ENCODE measurements at regions not wholly inside any gene's neighbourhood (a gene's known extent, or its start where the extent isn't known, plus 50 kb on each side); places are given as distances from the start of the nearest gene placed in this dataset.

DNA sequence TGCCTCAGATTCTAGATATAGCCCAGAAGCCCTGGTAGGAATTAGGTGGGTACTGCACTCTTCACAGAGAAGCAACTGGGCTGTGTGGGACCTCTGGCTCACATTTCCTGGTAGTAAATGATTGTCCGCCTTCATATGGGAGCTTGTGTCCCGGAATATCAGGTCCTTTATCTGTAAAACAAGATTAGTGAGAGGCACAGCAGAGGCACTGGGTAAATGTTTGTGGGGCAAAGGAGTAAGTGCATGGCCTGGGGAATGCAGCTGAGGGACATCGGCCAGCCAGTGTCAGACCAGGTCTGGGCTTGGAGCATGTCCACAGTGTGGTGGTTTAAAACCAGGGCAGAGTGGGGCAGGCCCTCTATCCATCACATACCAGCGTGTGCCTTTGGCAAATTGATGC, 323.3 kb upstream of the ZMIZ1 start:
- no peak for DNase-seq (ENCODE audit: low read depth)

DNA sequence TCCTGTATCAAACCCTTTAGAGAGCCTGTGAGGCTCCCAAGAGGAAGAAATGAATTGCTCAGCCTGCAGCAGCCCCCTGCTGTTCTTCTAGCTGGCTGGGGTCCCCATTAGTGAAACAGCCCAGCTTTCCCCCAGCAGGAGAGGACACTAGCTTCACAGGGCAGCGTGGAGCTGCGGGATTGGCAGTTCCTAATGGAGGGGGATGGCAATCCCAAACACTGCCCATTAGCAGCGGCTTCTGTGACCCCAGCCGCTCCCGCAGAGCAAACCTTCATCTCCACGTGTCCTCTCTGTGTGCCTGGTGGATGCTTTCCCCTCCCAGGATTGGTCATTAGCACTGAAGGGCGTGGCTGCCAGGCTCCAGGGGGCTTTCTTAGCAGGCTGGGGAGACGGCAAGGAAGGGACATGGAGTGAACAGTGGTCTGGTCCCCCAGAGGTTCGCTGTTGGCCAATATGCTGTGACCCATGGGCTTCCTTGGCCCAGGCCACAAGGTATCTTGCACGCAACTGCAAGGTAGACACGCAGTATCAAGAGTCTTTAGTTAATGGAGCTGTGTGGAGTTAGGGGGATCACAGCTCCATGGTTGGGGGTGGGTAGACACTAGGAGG, 322.5 kb upstream of the ZMIZ1 start:
- TF ChIP-seq, protein P1, sequence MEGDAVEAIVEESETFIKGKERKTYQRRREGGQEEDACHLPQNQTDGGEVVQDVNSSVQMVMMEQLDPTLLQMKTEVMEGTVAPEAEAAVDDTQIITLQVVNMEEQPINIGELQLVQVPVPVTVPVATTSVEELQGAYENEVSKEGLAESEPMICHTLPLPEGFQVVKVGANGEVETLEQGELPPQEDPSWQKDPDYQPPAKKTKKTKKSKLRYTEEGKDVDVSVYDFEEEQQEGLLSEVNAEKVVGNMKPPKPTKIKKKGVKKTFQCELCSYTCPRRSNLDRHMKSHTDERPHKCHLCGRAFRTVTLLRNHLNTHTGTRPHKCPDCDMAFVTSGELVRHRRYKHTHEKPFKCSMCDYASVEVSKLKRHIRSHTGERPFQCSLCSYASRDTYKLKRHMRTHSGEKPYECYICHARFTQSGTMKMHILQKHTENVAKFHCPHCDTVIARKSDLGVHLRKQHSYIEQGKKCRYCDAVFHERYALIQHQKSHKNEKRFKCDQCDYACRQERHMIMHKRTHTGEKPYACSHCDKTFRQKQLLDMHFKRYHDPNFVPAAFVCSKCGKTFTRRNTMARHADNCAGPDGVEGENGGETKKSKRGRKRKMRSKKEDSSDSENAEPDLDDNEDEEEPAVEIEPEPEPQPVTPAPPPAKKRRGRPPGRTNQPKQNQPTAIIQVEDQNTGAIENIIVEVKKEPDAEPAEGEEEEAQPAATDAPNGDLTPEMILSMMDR (IDR thresholded peaks at IDR 0.05; ENCODE audit: insufficient read depth, low read depth, low read length, missing control alignments), result no peak
- no peak overlapping the region for H3K4me3 ChIP-seq (ENCODE audit: low read depth, low read length)
- DNase-seq (ENCODE audit: low read depth), result no peak

More for the DNA sequence above, 323.3 kb upstream of the ZMIZ1 start:
- TF ChIP-seq, protein P1 (IDR thresholded peaks at IDR 0.05; ENCODE audit: insufficient read depth, low read depth, low read length, missing control alignments), result no peak
- no peak overlapping the region for H3K4me3 ChIP-seq (ENCODE audit: low read depth, low read length)

DNA sequence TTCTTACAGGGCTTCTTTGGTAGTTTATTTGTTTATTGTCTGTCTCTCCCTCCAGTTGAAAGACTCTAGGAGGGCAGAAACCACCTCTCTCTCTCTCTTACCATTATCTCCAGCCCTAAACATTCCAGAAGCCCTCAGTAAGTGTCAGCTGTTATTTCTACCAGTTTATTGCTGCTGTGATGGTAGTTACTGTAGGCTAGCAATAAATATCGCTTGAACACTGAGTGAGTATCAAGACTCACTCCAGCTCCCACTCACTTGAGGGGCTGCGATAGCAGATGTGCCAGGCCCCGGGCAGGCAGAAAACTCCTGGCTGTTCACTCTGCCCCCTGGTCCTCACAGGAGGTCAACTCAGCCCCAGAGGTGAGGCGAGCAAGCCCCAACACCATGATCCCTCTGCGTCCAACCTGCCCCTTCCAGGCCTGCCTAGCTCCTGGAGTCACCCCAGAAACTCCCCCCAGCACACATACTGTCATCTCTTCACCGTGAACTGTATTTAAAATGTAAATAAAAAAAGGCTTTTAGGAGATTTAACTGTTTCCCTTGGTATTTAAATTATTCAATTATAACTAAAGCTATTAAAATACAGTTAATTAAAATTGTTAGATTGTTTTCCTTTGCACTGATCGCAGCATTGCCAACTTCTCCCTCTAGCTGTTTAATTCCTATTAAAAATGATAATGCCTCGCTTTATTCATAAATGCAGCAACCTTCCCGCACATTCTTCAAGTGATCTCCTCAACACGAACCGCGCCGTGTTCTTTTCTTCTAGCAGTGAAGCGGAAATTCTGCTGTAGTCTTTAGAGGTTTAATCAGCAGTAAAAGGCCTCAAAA, 321.1 kb upstream of the ZMIZ1 start:
- no peak for DNase-seq (ENCODE audit: low read depth)
- H3K4me3 ChIP-seq (ENCODE audit: low read depth, low read length), result no peak overlapping the region
- TF ChIP-seq, protein P1 (IDR thresholded peaks at IDR 0.05; ENCODE audit: insufficient read depth, low read depth, low read length, missing control alignments), result no peak

DNA sequence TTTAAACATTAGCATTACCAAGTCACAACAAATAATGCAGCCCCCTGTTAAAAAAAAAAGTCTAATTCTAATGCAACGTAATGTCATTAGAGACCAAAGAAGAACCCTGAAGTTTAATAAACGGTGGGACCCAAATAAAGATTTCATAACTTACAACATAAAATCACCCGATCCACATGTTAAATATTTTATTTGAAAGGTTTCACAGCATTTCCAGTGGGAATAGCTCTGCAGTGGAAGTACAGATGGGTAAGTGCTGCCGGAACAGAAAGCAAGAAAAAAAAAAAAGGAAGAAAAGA, 320.6 kb upstream of the ZMIZ1 start:
- H3K4me3 ChIP-seq (ENCODE audit: low read depth, low read length), result no peak overlapping the region
- TF ChIP-seq, protein P1 (IDR thresholded peaks at IDR 0.05; ENCODE audit: insufficient read depth, low read depth, low read length, missing control alignments), result no peak
- DNase-seq (ENCODE audit: low read depth), result no peak

DNA sequence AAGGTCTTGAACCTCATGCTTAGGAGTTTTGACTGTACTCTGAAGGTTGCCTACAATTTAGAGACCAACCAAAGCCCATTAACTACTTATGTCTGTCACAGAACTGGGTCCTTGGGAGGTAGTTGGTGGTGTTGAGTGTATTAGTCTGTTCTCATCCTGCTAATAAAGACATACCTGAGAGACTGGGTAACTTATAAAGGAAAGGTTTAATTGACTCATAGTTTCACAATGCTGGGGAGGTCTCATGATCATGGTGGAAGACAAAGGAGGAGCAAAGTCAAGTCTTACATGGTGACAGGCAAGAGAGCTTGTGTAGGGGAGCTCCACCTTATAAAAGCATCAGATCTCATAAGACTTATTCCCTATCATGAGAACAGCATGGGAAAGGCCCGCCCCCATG, 319.6 kb upstream of the ZMIZ1 start:
- TF ChIP-seq, protein P1 (IDR thresholded peaks at IDR 0.05; ENCODE audit: insufficient read depth, low read depth, low read length, missing control alignments), result no peak
- no peak overlapping the region for H3K4me3 ChIP-seq (ENCODE audit: low read depth, low read length)
- no peak for DNase-seq (ENCODE audit: low read depth)

DNA sequence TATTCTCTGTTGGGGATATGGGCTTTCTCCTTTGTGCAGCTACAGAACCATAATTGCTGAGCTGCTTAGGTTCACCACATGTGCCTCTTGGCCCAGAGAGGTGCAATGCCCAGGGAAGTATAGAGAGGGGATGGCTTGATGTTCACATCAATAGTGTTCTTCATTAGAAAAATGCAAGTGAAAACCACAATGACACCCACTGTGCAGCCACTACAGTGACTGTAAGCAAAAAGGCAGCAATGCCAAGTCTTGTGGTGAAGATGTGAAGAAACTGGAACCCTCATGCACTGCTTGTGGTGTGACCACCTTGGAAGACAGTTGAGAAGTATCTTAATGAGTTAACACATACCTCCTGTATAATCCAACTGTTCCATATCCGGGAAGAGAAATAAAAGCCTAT, 318.9 kb upstream of the ZMIZ1 start:
- H3K4me3 ChIP-seq (ENCODE audit: low read depth, low read length), result no peak overlapping the region
- TF ChIP-seq, protein P1 (IDR thresholded peaks at IDR 0.05; ENCODE audit: insufficient read depth, low read depth, low read length, missing control alignments), result no peak
- DNase-seq (ENCODE audit: low read depth), result no peak

Data from GM12865 (cell line).